Heart left ventricle (tissue), 13 donors: ENCODE measurements at regions not wholly inside any gene's neighbourhood (a gene's known extent, or its start where the extent isn't known, plus 50 kb on each side); places are given as distances from the start of the nearest gene placed in this dataset.

Experiments
- POLR2A ChIP-seq, 2 donors: fragments of 450-650 bp; IDR thresholded peaks; one replicate each; pipeline ENCODE4 v1.6.1; 2017; ENCODE audit warnings: antibody characterized with exemption in 2 of 2, mild to moderate bottlenecking in 2 of 2, moderate library complexity in 2 of 2
- TF ChIP-seq, protein P1 (sequence below), 12 donors: fragments of 200-600 bp; sonication (generic) in 4 of 12; IDR thresholded peaks; one replicate each; pipeline versions ENCODE4 v1.5.0 to v1.8.0; 2018 to 2022; ENCODE audit warnings: antibody characterized with exemption in 12 of 12, mild to moderate bottlenecking in 5 of 12
- donor health status: ischemic (EF 13 %, LVEDD 7.1; RV severe dilation, severe dysfunction).
- donor health status: DM: no; HTN: yes; CAD: no.
- donor health status: DM: no; HTN: no; CAD: no.
- donor health status: ischemic (EF 25% LVEDD 6.9; RV normal size, moderate dysfunction).
- donor health status: ischemic (EF 25% LVEDD 5.7; RV mildly dilated, moderate dysfunction).
- donor health status: ischemic (EF 35%, LVEDD 5.7; RV mildly dilated, moderate dysfunction).
- donor health status: nonischemic (EF 11% LVEDD 7.7; RV severe dilation, severe dysfunction).
- donor health status: DM: yes; HTN: yes; CAD: no.
- donor health status: PGD.
- donor health status: ischemic (EF 29% LVEDD 5.4; RV normal size, mild dysfunction).
- donor health status: nonischemic (EF 23%, LVEDD 6.1; RV moderate dilation, normal function).

- TF ChIP-seq, protein P1, sequence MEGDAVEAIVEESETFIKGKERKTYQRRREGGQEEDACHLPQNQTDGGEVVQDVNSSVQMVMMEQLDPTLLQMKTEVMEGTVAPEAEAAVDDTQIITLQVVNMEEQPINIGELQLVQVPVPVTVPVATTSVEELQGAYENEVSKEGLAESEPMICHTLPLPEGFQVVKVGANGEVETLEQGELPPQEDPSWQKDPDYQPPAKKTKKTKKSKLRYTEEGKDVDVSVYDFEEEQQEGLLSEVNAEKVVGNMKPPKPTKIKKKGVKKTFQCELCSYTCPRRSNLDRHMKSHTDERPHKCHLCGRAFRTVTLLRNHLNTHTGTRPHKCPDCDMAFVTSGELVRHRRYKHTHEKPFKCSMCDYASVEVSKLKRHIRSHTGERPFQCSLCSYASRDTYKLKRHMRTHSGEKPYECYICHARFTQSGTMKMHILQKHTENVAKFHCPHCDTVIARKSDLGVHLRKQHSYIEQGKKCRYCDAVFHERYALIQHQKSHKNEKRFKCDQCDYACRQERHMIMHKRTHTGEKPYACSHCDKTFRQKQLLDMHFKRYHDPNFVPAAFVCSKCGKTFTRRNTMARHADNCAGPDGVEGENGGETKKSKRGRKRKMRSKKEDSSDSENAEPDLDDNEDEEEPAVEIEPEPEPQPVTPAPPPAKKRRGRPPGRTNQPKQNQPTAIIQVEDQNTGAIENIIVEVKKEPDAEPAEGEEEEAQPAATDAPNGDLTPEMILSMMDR (IDR thresholded peaks at IDR 0.05) = no peak
- TF ChIP-seq POLR2A (IDR thresholded peaks at IDR 0.05) = no peak
Observed at GRCh38 chr2:234398531-234398930, 98.3 kb downstream of the ARL4C start.
